GM12874 (cell line): ENCODE measurements at regions not wholly inside any gene's neighbourhood (a gene's known extent, or its start where the extent isn't known, plus 50 kb on each side); places are given as distances from the start of the nearest gene placed in this dataset.

Experiments used
- TF ChIP-seq, protein P1 (sequence below): IDR thresholded peaks from 2 replicates; pipeline ENCODE4 v1.5.1; 2011; ENCODE audit warnings: low read depth, mild to moderate bottlenecking, control low read depth, low read length, moderate library complexity; ENCODE audit not compliant: insufficient read depth

DNA sequence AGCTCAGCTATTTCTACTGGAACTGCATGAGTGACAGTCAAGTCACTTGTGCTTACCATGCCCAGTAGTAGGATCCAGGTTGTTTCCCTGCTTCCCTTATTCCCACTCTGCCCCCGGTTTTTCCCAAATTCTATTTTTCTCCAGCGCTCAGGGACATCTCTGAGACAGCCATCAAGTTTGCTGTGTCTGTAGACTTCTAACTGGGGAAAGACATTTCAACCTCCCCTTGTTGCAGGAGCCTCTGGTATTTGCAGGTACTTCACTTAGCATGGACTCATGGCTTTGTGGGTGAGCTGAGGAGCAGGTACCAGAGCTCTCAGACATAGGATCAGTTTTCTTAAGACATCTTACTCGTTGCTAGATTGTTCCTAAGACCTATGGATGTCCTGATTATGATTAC is 801.6 kb upstream of the RBFOX1 start:
- TF ChIP-seq, protein P1, sequence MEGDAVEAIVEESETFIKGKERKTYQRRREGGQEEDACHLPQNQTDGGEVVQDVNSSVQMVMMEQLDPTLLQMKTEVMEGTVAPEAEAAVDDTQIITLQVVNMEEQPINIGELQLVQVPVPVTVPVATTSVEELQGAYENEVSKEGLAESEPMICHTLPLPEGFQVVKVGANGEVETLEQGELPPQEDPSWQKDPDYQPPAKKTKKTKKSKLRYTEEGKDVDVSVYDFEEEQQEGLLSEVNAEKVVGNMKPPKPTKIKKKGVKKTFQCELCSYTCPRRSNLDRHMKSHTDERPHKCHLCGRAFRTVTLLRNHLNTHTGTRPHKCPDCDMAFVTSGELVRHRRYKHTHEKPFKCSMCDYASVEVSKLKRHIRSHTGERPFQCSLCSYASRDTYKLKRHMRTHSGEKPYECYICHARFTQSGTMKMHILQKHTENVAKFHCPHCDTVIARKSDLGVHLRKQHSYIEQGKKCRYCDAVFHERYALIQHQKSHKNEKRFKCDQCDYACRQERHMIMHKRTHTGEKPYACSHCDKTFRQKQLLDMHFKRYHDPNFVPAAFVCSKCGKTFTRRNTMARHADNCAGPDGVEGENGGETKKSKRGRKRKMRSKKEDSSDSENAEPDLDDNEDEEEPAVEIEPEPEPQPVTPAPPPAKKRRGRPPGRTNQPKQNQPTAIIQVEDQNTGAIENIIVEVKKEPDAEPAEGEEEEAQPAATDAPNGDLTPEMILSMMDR = no peak

DNA sequence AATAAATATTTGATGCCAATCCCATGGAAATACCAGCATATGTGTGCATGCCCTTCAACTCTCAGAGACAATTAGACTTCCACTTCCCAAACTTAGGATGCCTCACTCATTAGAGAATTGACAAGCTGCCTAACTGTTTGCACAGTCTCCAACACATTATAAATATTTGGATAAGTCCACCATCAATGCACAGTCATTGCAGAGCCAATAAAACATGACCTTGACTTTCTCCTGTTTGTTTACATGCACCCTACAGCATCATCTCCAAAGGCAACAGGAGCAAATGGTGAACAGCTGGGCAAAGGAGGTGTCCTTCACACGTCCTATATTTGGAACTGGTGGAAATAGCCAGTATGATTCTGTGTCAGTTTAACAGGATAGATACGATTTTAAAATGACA is 804.4 kb upstream of the RBFOX1 start:
- TF ChIP-seq, protein P1 = no peak

DNA sequence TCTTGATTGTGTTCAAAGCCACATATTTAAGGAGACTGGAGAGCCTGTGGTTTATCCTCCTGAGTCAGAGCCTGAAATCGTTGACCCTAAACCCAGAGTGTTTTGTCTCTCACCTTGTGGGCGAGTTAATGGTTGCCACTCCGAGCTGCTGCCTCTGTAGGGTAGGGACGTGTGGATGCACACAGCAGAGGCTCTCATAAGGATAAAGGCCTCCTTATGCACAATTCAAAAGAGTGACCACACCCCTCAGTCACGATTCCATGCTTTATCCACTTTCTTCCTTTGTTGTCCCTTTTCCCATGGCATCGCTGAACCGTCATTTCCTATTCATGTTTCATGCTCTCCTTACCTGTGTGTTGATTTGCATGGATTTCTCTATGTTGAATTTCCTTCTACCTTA is 805.0 kb upstream of the RBFOX1 start:
- TF ChIP-seq, protein P1 = no peak

DNA sequence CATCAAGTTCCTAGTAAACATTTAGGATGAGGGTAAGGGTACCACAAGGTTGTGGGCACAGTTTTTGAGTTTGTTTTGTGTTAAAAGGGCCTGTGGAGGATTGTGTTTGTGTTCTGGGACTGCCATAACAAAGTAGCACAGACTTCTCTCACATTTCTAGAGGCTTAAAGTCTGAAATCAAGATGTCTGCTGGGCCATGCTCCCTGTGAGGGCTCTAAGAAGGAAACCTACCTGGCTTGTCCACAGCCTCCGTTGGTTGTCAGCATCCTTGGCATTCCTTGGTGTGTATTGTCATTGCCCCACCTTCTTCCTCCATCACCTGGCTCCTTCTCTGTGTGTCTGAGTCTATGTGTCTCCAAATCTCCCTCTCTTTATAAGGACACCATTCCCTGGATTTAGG is 808.1 kb upstream of the RBFOX1 start:
- TF ChIP-seq, protein P1 = no peak

DNA sequence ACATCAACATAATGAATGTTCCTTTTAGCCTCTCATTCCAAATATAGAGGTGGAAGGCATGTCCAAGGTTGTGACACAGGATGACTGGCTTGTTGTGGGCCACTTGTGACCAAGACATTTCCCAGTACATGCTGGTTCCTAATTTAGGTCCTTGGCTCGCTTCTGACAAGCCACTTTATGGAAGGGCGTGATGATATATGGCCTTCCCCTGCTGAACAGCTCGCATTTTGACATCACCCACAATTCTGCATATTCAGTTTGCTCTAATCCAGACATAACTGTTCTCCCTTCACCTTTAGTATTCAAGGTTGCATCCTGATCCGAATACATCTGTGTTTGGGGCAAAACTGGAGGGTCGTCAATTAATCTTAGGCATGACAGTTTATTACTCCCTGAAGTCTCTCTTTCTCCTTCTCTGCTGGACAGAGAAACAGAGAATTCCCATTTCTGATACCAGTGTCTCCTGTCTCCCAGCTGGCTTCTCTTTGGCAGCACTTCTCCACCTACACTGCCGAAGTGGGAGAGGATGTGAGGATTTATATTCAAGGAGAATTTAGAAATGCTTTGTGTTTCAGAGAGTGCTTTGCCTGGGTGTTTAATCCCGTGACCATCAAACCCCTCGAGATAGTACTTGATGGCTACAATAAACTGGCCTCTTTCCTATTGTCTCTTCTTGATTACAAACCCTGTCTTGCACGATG is 815.5 kb upstream of the RBFOX1 start:
- TF ChIP-seq, protein P1 = no peak

DNA sequence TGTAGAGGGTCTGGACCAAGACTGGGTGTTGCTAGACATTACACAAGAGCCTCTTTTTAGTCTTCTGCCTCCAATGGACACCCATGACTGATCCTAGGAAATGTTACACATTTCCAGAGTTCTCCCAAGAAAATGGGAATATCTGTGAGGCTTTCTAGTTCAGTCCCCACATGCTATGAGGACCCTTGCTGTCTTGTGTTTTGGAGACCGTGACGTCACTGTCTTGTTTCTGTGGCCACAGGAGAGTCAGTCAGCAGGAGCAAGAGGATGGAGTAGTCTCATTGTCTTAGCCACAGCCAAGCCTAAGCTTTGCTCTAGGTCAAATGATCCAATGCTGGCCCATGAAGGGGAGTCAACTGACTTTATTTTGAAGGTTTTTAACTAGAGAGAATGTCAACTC is 820.1 kb upstream of the RBFOX1 start:
- TF ChIP-seq, protein P1 = no peak

DNA sequence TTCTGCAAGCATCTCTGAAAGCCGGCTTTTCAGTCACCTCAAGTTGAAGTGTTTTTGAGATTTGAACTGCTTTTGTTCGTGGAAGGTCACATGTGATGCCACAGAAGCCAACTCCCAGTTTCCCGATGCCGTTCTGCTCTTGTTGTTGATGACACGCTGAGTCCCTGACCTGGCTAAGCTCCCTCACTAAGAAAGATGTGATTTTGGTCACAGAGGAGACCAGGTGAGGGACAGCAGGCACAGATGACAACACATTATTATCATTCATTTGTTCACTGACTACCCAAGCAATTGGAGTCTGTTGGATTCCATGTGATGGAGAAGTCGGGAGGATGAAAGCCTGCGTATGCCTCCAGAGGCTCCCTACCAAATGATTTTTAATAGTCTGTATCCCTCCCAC is 822.4 kb upstream of the RBFOX1 start:
- TF ChIP-seq, protein P1 = no peak
